Skeletal muscle tissue (tissue), 1 donor: ENCODE measurements at regions not wholly inside any gene's neighbourhood (a gene's known extent, or its start where the extent isn't known, plus 50 kb on each side); places are given as distances from the start of the nearest gene placed in this dataset. TPM values are rescaled to one million over a fixed set of nuclear protein-coding genes. Genes with fewer than 3 reads are reported as not detected.

ENCODE experiments used
- small RNA-seq: library from RNA; depleted of rRNA; stranded (forward); fragments of <200 nt; gene quantifications from one replicate; pipeline ENCODE3, GENCODE V24; 2014

Small RNAs in the stretch of these regions (small RNA-seq; reads per million reads assigned to genes)
- not detected for gene AC114755.3
